Muscle of leg (tissue), 3 donors: ENCODE measurements at regions not wholly inside any gene's neighbourhood (a gene's known extent, or its start where the extent isn't known, plus 50 kb on each side); places are given as distances from the start of the nearest gene placed in this dataset.
A peak's percentile ranks its signal among the peaks of the same experiment; 100 is the strongest.

Experiments
- DNase-seq: peaks from one replicate; pipeline ENCODE4 v3.0.0; 2013
- H3K27ac ChIP-seq: one replicate; pipeline ENCODE4 v1.5.1; 2013; ENCODE audit warnings: mild to moderate bottlenecking, low read length, control low read depth
- H3K27me3 ChIP-seq: one replicate; pipeline ENCODE4 v1.6.1; 2013; ENCODE audit warnings: low read length; ENCODE audit not compliant: control insufficient read depth, insufficient read depth
- H3K36me3 ChIP-seq: one replicate; pipeline ENCODE4 v1.6.1; 2013; ENCODE audit warnings: low read length; ENCODE audit not compliant: control insufficient read depth, insufficient read depth
- H3K4me1 ChIP-seq: one replicate; pipeline ENCODE4 v1.6.1; 2013; ENCODE audit warnings: low read length; ENCODE audit not compliant: control insufficient read depth, insufficient read depth
- H3K4me3 ChIP-seq: one replicate; pipeline ENCODE4 v1.5.1; 2013; ENCODE audit warnings: low read length, control low read depth
- H3K9me3 ChIP-seq: replicated peaks from 2 replicates; pipeline ENCODE4 v1.6.1; 2013; ENCODE audit warnings: low read depth, low read length; ENCODE audit not compliant: control insufficient read depth
- WGBS: methylation state at CpG from one replicate; pipeline ENCODE4 v1.1.5; 2013; ENCODE audit warnings: missing lambda C conversion rate; ENCODE audit not compliant: insufficient coverage; 5-methylcytosine and 5-hydroxymethylcytosine counted together

- Histone ChIP-seq H3K27me3 (no peaks in the 10 kb centered on the region), H3K4me1 (no peaks in the 10 kb centered on the region), H3K36me3 (no peaks in the 10 kb centered on the region), H3K9me3 (no peaks in the 10 kb centered on the region), H3K4me3 (no peak overlapping the region), H3K27ac (no peak overlapping the region)
- no peak for DNase-seq
- 49% methylated on average over 2 of the region's 6 CpGs for WGBS
Observed at GRCh38 chr14:48983351-48983888, 602.8 kb downstream of the RPS29 start.

- Histone ChIP-seq H3K27me3 (no peaks in the 10 kb centered on the region), H3K4me3 (no peak overlapping the region), H3K9me3 (no peaks in the 10 kb centered on the region), H3K36me3 (no peaks in the 10 kb centered on the region), H3K4me1 (no peaks in the 10 kb centered on the region), H3K27ac (no peak overlapping the region)
- DNase-seq = no peak
- WGBS = 40% methylated on average over 1 of the region's 1 CpG
Observed at GRCh38 chr14:48974994-48975393, 611.2 kb downstream of the RPS29 start.

GRCh38 chr14:48973151-48973550 is 613.0 kb downstream of the RPS29 start:
- DNase-seq = no peak
- H3K9me3 ChIP-seq = no peaks in the 10 kb centered on the region
- H3K27ac ChIP-seq = no peak overlapping the region
- no peaks in the 10 kb centered on the region for H3K36me3 ChIP-seq
- no peak overlapping the region for H3K4me3 ChIP-seq
- no peaks in the 10 kb centered on the region for H3K27me3 ChIP-seq
- H3K4me1 ChIP-seq = no peaks in the 10 kb centered on the region

- H3K9me3 ChIP-seq = no peaks in the 10 kb centered on the region
- H3K36me3 ChIP-seq = no peaks in the 10 kb centered on the region
- no peak overlapping the region for H3K4me3 ChIP-seq
- no peaks in the 10 kb centered on the region for H3K4me1 ChIP-seq
- no peaks in the 10 kb centered on the region for H3K27me3 ChIP-seq
- no peak for DNase-seq
- no peak overlapping the region for H3K27ac ChIP-seq
Observed at GRCh38 chr14:48970943-48971342, 615.2 kb downstream of the RPS29 start.

GRCh38 chr14:48967419-48967818 is 618.8 kb downstream of the RPS29 start:
- Histone ChIP-seq H3K27ac (no peak overlapping the region), H3K27me3 (no peaks in the 10 kb centered on the region), H3K9me3 (no peaks in the 10 kb centered on the region), H3K4me1 (no peaks in the 10 kb centered on the region), H3K36me3 (no peaks in the 10 kb centered on the region), H3K4me3 (no peak overlapping the region)
- WGBS = no CpG with 5 or more reads among the region's 3 CpGs
- DNase-seq = no peak

- no peak for DNase-seq
- Histone ChIP-seq H3K4me1 (no peaks in the 10 kb centered on the region), H3K27ac (no peak overlapping the region), H3K9me3 (no peaks in the 10 kb centered on the region), H3K4me3 (no peak overlapping the region), H3K36me3 (no peaks in the 10 kb centered on the region), H3K27me3 (no peaks in the 10 kb centered on the region)
- WGBS = 56% methylated on average over 2 of the region's 3 CpGs
Observed at GRCh38 chr14:48963231-48963790, 622.9 kb downstream of the RPS29 start.

- no peak for DNase-seq
- no peaks in the 10 kb centered on the region for H3K9me3 ChIP-seq
- WGBS = 92% methylated on average over 5 of the region's 5 CpGs
- no peaks in the 10 kb centered on the region for H3K27me3 ChIP-seq
- no peaks in the 10 kb centered on the region for H3K36me3 ChIP-seq
- no peak overlapping the region for H3K4me3 ChIP-seq
- H3K27ac ChIP-seq = no peak overlapping the region
- no peaks in the 10 kb centered on the region for H3K4me1 ChIP-seq
Observed at GRCh38 chr14:48957486-48957885, 628.7 kb downstream of the RPS29 start.

- Histone ChIP-seq H3K27me3 (no peaks in the 10 kb centered on the region), H3K9me3 (no peaks in the 10 kb centered on the region), H3K4me1 (no peaks in the 10 kb centered on the region), H3K27ac (no peak overlapping the region), H3K4me3 (no peak overlapping the region), H3K36me3 (no peaks in the 10 kb centered on the region)
- DNase-seq = no peak
- no CpG with 5 or more reads among the region's 1 CpG for WGBS
Observed at GRCh38 chr14:48955857-48956256, 630.3 kb downstream of the RPS29 start.

- no peaks in the 10 kb centered on the region for H3K4me1 ChIP-seq
- DNase-seq = no peak
- no CpG with 5 or more reads among the region's 1 CpG for WGBS
- H3K27me3 ChIP-seq = no peaks in the 10 kb centered on the region
- no peaks in the 10 kb centered on the region for H3K36me3 ChIP-seq
- no peak overlapping the region for H3K27ac ChIP-seq
- no peaks in the 10 kb centered on the region for H3K9me3 ChIP-seq
- no peak overlapping the region for H3K4me3 ChIP-seq
Observed at GRCh38 chr14:48954446-48954845, 631.7 kb downstream of the RPS29 start.

GRCh38 chr14:48944809-48945208 is 641.4 kb downstream of the RPS29 start:
- WGBS = no CpG with 5 or more reads among the region's 4 CpGs

GRCh38 chr14:48943913-48944312 is 642.3 kb downstream of the RPS29 start:
- DNase-seq = no peak

More at GRCh38 chr14:48944809-48945208, 641.4 kb downstream of the RPS29 start:
- Histone ChIP-seq H3K36me3 (no peaks in the 10 kb centered on the region), H3K27ac (no peak overlapping the region), H3K9me3 (no peaks in the 10 kb centered on the region), H3K4me3 (no peak overlapping the region), H3K4me1 (no peaks in the 10 kb centered on the region), H3K27me3 (no peaks in the 10 kb centered on the region)
- peak; percentile 25 for DNase-seq

More at GRCh38 chr14:48943913-48944312, 642.3 kb downstream of the RPS29 start:
- WGBS = 50% methylated on average over 1 of the region's 4 CpGs
- Histone ChIP-seq H3K27ac (no peak overlapping the region), H3K4me3 (no peak overlapping the region), H3K4me1 (no peaks in the 10 kb centered on the region), H3K27me3 (no peaks in the 10 kb centered on the region), H3K36me3 (no peaks in the 10 kb centered on the region), H3K9me3 (no peaks in the 10 kb centered on the region)
